ENCODE measurements at regions not wholly inside any gene's neighbourhood (a gene's known extent, or its start where the extent isn't known, plus 50 kb on each side); places are given as distances from the start of the nearest gene placed in this dataset.
A peak's percentile ranks its signal among the peaks of the same experiment; 100 is the strongest.
"Not testable (repeated sequence)": the region's sequence is repeated elsewhere in the genome, so short reads cannot be mapped to it uniquely, and the experiment has no call there.

GRCh38 chr15:101961765-101962164 lies 149.8 kb downstream of the OR4F15 start:
- in situ Hi-C loops (cut with MboI; ENCODE audit: low sequenced_read_pairs); H3K4me1 ChIP-seq; DNase-seq (ENCODE audit: low spot score in 2 of 2); H3K4me3 ChIP-seq; H3K27me3 ChIP-seq (ENCODE audit: low read depth); H3K36me3 ChIP-seq (replicated peaks); H3K9me3 ChIP-seq: not testable (repeated sequence)

GRCh38 chr15:101963687-101964086 lies 151.7 kb downstream of the OR4F15 start:
- H3K36me3 ChIP-seq (replicated peaks); DNase-seq (ENCODE audit: low spot score in 2 of 2); H3K4me1 ChIP-seq; H3K9me3 ChIP-seq; H3K4me3 ChIP-seq; in situ Hi-C loops (cut with MboI; ENCODE audit: low sequenced_read_pairs); H3K27me3 ChIP-seq (ENCODE audit: low read depth): not testable (repeated sequence)

DNA sequence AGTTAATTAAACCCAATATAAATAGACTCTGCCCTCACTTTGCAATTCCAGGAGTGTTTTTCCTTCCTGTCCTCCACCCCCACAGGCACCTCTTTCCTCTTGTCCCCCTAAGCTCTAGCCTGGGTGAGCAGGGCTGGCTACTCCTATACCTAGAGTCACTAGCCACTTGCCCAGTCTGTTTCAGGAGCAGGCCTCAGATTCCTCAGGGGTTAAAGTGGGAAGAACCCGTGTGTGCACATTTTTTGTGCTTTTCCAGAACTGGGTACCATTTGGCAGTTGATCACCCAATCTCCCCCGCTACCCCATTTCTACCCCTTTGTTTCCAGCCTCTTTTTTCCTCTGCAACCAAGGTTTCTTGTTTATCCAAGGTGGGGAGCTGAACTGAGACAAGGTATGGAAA lies 153.4 kb downstream of the OR4F15 start:
- H3K9me3 ChIP-seq; H3K27me3 ChIP-seq (ENCODE audit: low read depth); H3K36me3 ChIP-seq (replicated peaks); in situ Hi-C loops (cut with MboI; ENCODE audit: low sequenced_read_pairs); DNase-seq (ENCODE audit: low spot score in 2 of 2); H3K4me1 ChIP-seq; H3K4me3 ChIP-seq: not testable (repeated sequence)

DNA sequence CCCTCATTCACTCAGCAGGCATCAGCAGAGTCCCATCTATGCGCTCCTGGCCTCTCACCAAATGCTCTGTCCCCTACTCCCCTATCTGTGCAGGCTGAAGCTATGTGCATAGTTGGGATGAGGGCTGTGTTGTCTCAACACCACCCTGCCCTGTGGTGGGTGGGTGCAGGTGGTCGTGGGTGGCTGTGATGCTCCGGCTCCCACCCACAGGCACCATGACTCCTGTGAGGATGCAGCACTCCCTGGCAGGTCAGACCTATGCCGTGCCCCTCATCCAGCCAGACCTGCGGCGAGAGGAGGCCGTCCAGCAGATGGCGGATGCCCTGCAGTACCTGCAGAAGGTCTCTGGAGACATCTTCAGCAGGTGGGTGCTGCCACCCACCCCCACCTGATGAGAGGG lies 153.9 kb downstream of the OR4F15 start:
- H3K4me1 ChIP-seq; H3K4me3 ChIP-seq; H3K27me3 ChIP-seq (ENCODE audit: low read depth); H3K9me3 ChIP-seq; H3K36me3 ChIP-seq (replicated peaks); in situ Hi-C loops (cut with MboI; ENCODE audit: low sequenced_read_pairs): not testable (repeated sequence)
- peak in 1 of 2 experiments; percentile 7 for DNase-seq (ENCODE audit: low spot score in 2 of 2)

DNA sequence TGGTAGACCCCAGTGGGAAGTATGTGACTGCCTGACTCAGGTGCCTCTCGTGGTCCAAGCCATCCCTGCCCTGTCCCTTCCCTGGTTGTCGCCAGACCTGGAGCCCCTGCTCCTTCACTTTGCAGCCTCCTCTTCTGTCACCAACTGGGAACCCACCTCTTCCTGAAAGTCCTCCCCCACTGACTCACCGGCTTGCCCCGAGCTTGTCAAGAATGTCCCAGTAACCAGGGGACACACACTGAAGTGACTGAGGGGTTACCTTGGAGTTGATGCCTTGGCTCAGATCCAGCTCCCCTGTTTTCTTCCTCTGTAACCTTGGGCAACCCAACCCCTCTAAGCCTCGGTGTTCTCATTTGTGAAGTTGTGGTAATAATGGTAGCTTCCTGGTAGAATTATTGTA lies 155.4 kb downstream of the OR4F15 start:
- H3K4me1 ChIP-seq; in situ Hi-C loops (cut with MboI; ENCODE audit: low sequenced_read_pairs); DNase-seq (ENCODE audit: low spot score in 2 of 2); H3K9me3 ChIP-seq; H3K27me3 ChIP-seq (ENCODE audit: low read depth); H3K4me3 ChIP-seq; H3K36me3 ChIP-seq (replicated peaks): not testable (repeated sequence)

DNA sequence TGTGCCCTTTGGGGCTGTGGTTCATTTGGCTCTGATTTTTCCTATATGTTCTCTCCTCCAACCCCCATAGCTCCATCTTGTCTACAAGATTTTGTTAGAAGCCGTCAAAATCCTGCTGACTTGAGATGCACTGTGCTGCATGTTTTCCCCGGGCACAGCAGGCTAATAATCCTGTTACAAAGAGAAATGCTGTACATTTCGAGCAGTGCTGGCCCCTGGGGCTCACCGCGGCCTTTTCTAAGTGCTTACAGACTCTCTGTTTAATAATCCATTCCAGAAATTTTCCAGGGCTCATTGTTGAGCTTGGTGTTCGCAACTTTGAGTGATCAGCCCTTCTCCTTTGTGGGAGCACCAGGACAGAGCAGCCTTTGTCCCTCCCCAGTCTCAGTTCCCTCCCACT lies 158.6 kb downstream of the OR4F15 start:
- DNase-seq (ENCODE audit: low spot score in 2 of 2), result peak in 1 of 2 experiments; percentile 7

GRCh38 chr15:101977281-101977680 lies 165.3 kb downstream of the OR4F15 start:
- H3K9me3 ChIP-seq; in situ Hi-C loops (cut with MboI; ENCODE audit: low sequenced_read_pairs): not testable (repeated sequence)

More for the DNA sequence above, 158.6 kb downstream of the OR4F15 start:
- in situ Hi-C loops (cut with MboI; ENCODE audit: low sequenced_read_pairs); H3K27me3 ChIP-seq (ENCODE audit: low read depth); H3K36me3 ChIP-seq (replicated peaks); H3K9me3 ChIP-seq; H3K4me3 ChIP-seq; H3K4me1 ChIP-seq: not testable (repeated sequence)

GRCh38 chr15:101980206-101980910 lies 168.4 kb downstream of the OR4F15 start:
- in situ Hi-C loops (cut with MboI; ENCODE audit: low sequenced_read_pairs); H3K4me1 ChIP-seq; H3K36me3 ChIP-seq (replicated peaks); H3K27me3 ChIP-seq (ENCODE audit: low read depth); H3K9me3 ChIP-seq; H3K4me3 ChIP-seq: not testable (repeated sequence)
- DNase-seq (ENCODE audit: low spot score in 2 of 2), result peak in 1 of 2 experiments; percentile 38

More at GRCh38 chr15:101977281-101977680, 165.3 kb downstream of the OR4F15 start:
- DNase-seq (ENCODE audit: low spot score in 2 of 2); H3K36me3 ChIP-seq (replicated peaks); H3K4me3 ChIP-seq; H3K4me1 ChIP-seq; H3K27me3 ChIP-seq (ENCODE audit: low read depth): not testable (repeated sequence)
